T-helper 2 cell treated with Interferon-gamma antibody and Interleukin-4, amounts not matched to agents 100 ng/mL and 5 ng/mL, for 36 hours (primary cell): ENCODE measurements at regions not wholly inside any gene's neighbourhood (a gene's known extent, or its start where the extent isn't known, plus 50 kb on each side); places are given as distances from the start of the nearest gene placed in this dataset.
"Not testable (repeated sequence)": the region's sequence is repeated elsewhere in the genome, so short reads cannot be mapped to it uniquely, and the experiment has no call there.

Experiments used
- intact Hi-C: fragments of 100-400 bp; cut with micrococcal nuclease; formaldehyde crosslinking; loops from one replicate; pipeline ENCODE4 v1.15.1; 2023

GRCh38 chr14:34180434-34180833 is 229.6 kb upstream of the EGLN3 start:
- intact Hi-C loops = no loop called here

GRCh38 chr14:34179727-34180126 is 228.9 kb upstream of the EGLN3 start:
- intact Hi-C loops = no loop called here

GRCh38 chr14:34177466-34177865 is 226.6 kb upstream of the EGLN3 start:
- intact Hi-C loops = no loop called here

- intact Hi-C loops = no loop called here
Observed at GRCh38 chr14:34175574-34175973, 224.7 kb upstream of the EGLN3 start.

DNA sequence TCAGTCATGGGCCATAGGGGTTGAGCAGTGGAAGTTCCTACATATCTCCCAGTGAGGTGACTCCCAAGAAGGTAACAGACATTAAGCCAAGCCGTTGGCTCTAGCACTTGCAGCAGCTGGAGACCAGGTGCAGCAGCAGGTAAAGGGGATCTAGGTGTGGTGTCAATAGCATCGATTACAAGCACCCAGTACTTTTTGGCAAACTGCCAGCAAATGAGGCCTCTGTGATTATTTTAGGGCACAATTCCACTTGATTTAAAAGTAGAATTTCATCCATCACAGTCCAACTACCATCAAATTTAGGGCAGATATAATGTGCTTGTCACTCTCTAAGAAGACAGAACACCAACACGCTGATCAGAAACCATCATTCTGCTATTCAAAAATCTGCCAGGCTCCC is 224.1 kb upstream of the EGLN3 start:
- intact Hi-C loops = no loop called here

GRCh38 chr14:34173916-34174315 is 223.0 kb upstream of the EGLN3 start:
- intact Hi-C loops = no loop called here

GRCh38 chr14:34172550-34173368 is 221.9 kb upstream of the EGLN3 start:
- intact Hi-C loops = no loop called here

DNA sequence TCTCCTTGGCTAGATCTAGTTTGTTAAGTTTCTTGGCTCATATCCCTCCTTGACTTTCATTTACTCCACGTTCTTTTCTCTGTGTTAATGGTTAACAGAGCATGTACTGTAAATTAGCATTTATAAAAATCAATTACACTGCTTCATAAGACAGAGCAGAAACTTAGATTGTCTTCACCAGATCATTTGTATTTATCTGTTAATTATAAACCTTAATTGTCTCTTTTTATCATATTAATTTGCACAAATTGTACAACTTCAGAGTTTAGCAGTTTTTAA is 221.2 kb upstream of the EGLN3 start:
- intact Hi-C loops = no loop called here

- intact Hi-C loops = no loop called here
Observed at GRCh38 chr14:34171431-34172172, 220.7 kb upstream of the EGLN3 start.

- intact Hi-C loops = no loop called here
Observed at GRCh38 chr14:34170882-34171281, 220.0 kb upstream of the EGLN3 start.

- intact Hi-C loops = no loop called here
Observed at GRCh38 chr14:34169561-34169960, 218.7 kb upstream of the EGLN3 start.

DNA sequence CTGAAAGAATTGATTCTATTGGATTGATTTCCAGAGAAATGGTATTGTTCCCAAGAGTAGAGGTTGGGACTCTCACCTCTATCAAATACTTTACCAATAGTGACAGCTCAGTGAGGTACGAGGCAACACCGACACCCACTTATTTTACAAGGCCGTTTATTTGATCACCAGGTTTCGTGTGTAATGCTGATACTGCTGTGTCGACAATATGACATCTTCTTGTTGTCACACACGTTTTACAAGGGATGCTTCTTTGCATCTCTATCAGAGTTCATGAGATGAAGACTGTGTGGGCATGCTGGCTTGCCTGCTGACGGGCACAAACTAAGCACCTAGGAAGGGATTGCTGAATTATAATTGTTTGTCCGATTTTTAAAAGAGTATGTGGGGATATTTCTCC is 217.8 kb upstream of the EGLN3 start:
- intact Hi-C loops = no loop called here

GRCh38 chr14:34165847-34166350 is 215.0 kb upstream of the EGLN3 start:
- intact Hi-C loops = no loop called here

- intact Hi-C loops = no loop called here
Observed at GRCh38 chr14:34164162-34164864, 213.4 kb upstream of the EGLN3 start.

GRCh38 chr14:34161351-34162082 is 210.6 kb upstream of the EGLN3 start:
- intact Hi-C loops = no loop called here

DNA sequence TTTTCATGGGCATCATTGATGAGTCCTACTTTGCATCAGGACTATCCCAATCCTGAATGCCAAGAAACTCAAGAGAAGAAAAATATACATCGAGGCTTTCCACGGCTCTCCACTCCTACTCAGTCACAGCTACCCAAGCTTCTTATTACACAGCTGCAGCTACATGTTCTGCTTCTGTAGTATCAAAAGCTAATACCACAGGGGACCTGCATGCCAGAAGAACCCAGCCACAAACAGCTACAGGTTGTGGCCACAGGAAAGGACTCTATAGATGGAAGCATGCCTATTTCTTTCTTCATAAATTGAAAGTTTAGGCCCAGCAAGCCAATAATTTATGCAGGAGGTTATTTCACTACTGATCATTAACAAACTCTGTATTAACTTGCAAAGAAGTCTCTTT is 209.7 kb upstream of the EGLN3 start:
- intact Hi-C loops = no loop called here

GRCh38 chr14:34157651-34158050 is 206.8 kb upstream of the EGLN3 start:
- intact Hi-C loops = no loop called here

DNA sequence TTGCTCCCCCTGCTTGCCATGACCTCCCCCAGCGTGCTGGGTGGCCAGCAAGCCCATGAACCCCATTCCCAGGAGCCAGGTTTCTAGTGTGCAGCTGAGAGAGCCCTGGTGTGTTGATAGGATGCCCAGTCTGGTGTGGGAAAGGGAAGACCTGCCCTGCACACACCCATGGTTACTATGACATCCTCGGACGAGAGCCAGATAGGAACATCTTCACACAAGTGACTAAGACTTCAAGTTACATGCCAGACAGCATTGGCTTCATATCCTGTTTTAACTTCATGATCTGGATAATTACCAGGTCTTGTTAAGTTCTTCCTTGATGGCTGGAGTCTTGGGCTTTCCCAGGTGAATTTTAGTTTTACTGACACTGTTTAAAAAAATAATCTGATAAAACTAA is 196.6 kb upstream of the EGLN3 start:
- intact Hi-C loops = no loop called here

DNA sequence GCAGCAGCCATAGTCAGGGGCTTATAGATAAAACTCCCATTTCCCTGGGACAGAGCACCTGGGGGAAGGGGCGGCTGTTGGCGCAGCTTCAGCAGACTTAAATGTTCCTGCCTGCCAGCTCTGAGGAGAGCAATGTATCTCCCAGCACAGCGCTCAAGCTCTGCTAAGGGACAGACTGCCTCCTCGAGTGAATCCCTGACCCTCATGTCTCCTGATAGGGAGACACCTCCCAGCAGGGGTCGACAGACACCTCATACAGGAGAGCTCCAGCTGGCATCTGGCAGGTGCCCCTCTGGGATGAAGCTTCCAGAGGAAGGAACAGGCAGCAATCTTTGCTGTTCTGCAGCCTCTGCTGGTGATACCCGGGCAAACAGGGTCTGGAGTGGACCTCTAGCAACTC is 189.3 kb upstream of the EGLN3 start:
- intact Hi-C loops = not testable (repeated sequence)

GRCh38 chr14:34139160-34140121 is 188.6 kb upstream of the EGLN3 start:
- intact Hi-C loops = not testable (repeated sequence)
